H9 (cell line): ENCODE measurements at regions not wholly inside any gene's neighbourhood (a gene's known extent, or its start where the extent isn't known, plus 50 kb on each side); places are given as distances from the start of the nearest gene placed in this dataset.

Source experiments
- DNase-seq: peaks from one replicate; pipeline ENCODE4 v3.0.0-alpha.2; 2017
- H2AFZ ChIP-seq: one replicate; pipeline ENCODE4 v1.6.1; 2013; ENCODE audit warnings: mild to moderate bottlenecking, low read length, control low read depth, moderate library complexity
- H2AK5ac ChIP-seq: 2 replicates; pipeline ENCODE4 v1.6.1; 2013; ENCODE audit warnings: low read length, control low read depth, mixed read lengths; ENCODE audit not compliant: insufficient read length
- H2BK120ac ChIP-seq: one replicate; pipeline ENCODE4 v1.6.1; 2013; ENCODE audit warnings: low read depth, mild to moderate bottlenecking, low read length, control low read depth, inconsistent platforms; ENCODE audit not compliant: poor library complexity, severe bottlenecking
- H2BK12ac ChIP-seq: 2 replicates; pipeline ENCODE4 v1.6.1; 2013; ENCODE audit warnings: low read length, control low read depth, mixed read lengths, low read depth; ENCODE audit not compliant: insufficient read length
- H2BK15ac ChIP-seq: 2 replicates; pipeline ENCODE4 v1.6.1; 2013; ENCODE audit warnings: low read depth, low read length, control low read depth
- H2BK20ac ChIP-seq: one replicate; pipeline ENCODE4 v1.6.1; 2013; ENCODE audit warnings: low read depth, mild to moderate bottlenecking, low read length, control low read depth, inconsistent platforms; ENCODE audit not compliant: poor library complexity, severe bottlenecking
- H2BK5ac ChIP-seq: 2 replicates; pipeline ENCODE4 v1.6.1; 2013; ENCODE audit warnings: low read length, control low read depth, mixed read lengths; ENCODE audit not compliant: insufficient read length
- H3K14ac ChIP-seq: 2 replicates; pipeline ENCODE4 v1.6.1; 2013; ENCODE audit warnings: low read length, control low read depth; ENCODE audit not compliant: insufficient read depth
- H3K18ac ChIP-seq: 2 replicates; pipeline ENCODE4 v1.6.1; 2013; ENCODE audit warnings: low read depth, mild to moderate bottlenecking, mixed read lengths, low read length, control low read depth; ENCODE audit not compliant: insufficient read length
- H3K23ac ChIP-seq: 2 replicates; pipeline ENCODE4 v1.6.1; 2013; ENCODE audit warnings: low read length, control low read depth, mixed read lengths, low read depth; ENCODE audit not compliant: insufficient read length
- H3K23me2 ChIP-seq: 2 replicates; pipeline ENCODE4 v1.6.1; 2013; ENCODE audit warnings: low read depth, mild to moderate bottlenecking, mixed read lengths, low read length, control low read depth; ENCODE audit not compliant: insufficient read length, poor library complexity, severe bottlenecking
- H3K27ac ChIP-seq: 2 replicates; pipeline ENCODE4 v1.5.1; 2013; ENCODE audit warnings: low read length, control low read depth, mixed read lengths, low read depth; ENCODE audit not compliant: insufficient read length
- H3K27me3 ChIP-seq: 2 replicates; pipeline ENCODE4 v1.6.1; 2013; ENCODE audit warnings: low read length, control low read depth, inconsistent platforms; ENCODE audit not compliant: insufficient read depth
- H3K4ac ChIP-seq: 2 replicates; pipeline ENCODE4 v1.6.1; 2013; ENCODE audit warnings: low read depth, mild to moderate bottlenecking, control low read depth, inconsistent platforms, low read length, moderate library complexity
- H3K4me1 ChIP-seq: 2 replicates; pipeline ENCODE4 v1.6.1; 2013; ENCODE audit warnings: low read length, control low read depth, inconsistent platforms; ENCODE audit not compliant: insufficient read depth
- H3K4me2 ChIP-seq: 2 replicates; pipeline ENCODE4 v1.6.1; 2013; ENCODE audit warnings: low read length, control low read depth, mixed read lengths; ENCODE audit not compliant: insufficient read length, insufficient read depth
- H3K56ac ChIP-seq: 2 replicates; pipeline ENCODE4 v1.6.1; 2013; ENCODE audit warnings: low read depth, mild to moderate bottlenecking, mixed read lengths, low read length, control low read depth; ENCODE audit not compliant: insufficient read length
- H3K79me1 ChIP-seq: 2 replicates; pipeline ENCODE4 v1.6.1; 2013; ENCODE audit warnings: low read depth, mild to moderate bottlenecking, moderate library complexity, low read length, control low read depth, inconsistent platforms; ENCODE audit not compliant: insufficient read depth, poor library complexity, severe bottlenecking
- H3K79me2 ChIP-seq: 2 replicates; pipeline ENCODE4 v1.6.1; 2013; ENCODE audit warnings: low read length, control low read depth, inconsistent platforms; ENCODE audit not compliant: insufficient read depth
- H3K9ac ChIP-seq: 2 replicates; pipeline ENCODE4 v1.6.1; 2013; ENCODE audit warnings: low read length, control low read depth, mixed read lengths; ENCODE audit not compliant: insufficient read length; ENCODE audit errors: extremely low read depth
- H3K9me3 ChIP-seq: one replicate; pipeline ENCODE4 v1.6.1; 2013; ENCODE audit warnings: low read depth, low read length, inconsistent platforms; ENCODE audit not compliant: control insufficient read depth
- H3T11ph ChIP-seq: one replicate; pipeline ENCODE4 v1.6.1; 2013; ENCODE audit warnings: mild to moderate bottlenecking, low read length, control low read depth, inconsistent platforms
- H4K20me1 ChIP-seq: one replicate; pipeline ENCODE4 v1.6.1; 2013; ENCODE audit not compliant: control insufficient read depth, insufficient read length, insufficient read depth
- H4K5ac ChIP-seq: 2 replicates; pipeline ENCODE4 v1.6.1; 2013; ENCODE audit warnings: low read depth, mild to moderate bottlenecking, mixed read lengths, low read length, control low read depth; ENCODE audit not compliant: insufficient read length
- H4K8ac ChIP-seq: replicated peaks from 2 replicates; pipeline ENCODE4 v1.6.1; 2013; ENCODE audit warnings: low read length, control low read depth, mixed read lengths, low read depth; ENCODE audit not compliant: insufficient read length
- H4K91ac ChIP-seq: 2 replicates; pipeline ENCODE4 v1.6.1; 2013; ENCODE audit warnings: low read depth, mild to moderate bottlenecking, moderate library complexity, mixed read lengths, low read length, control low read depth; ENCODE audit not compliant: insufficient read length
- H3K27ac Mint-ChIP-seq, 3 experiments: 2 replicates in 2 of 3; 3 replicates in 1 of 3; pipeline ENCODE4 v1.8.0; 2020 to 2021; ENCODE audit warnings: mixed read lengths in 3 of 3, mild to moderate bottlenecking in 1 of 3, moderate library complexity in 1 of 3
- H3K27me3 Mint-ChIP-seq: 2 replicates; pipeline ENCODE4 v1.8.0; 2021; ENCODE audit warnings: low read depth, mild to moderate bottlenecking, moderate library complexity, mixed read lengths
- H3K36me3 Mint-ChIP-seq, 3 experiments: 2 replicates in 2 of 3; 3 replicates in 1 of 3; pipeline ENCODE4 v1.8.0; 2020 to 2021; ENCODE audit warnings: low read depth in 3 of 3, mixed read lengths in 3 of 3; ENCODE audit not compliant: insufficient read depth in 1 of 3
- H3K4me1 Mint-ChIP-seq, 2 experiments: 2 replicates each; pipeline ENCODE4 v1.8.0; 2020; ENCODE audit warnings: mixed read lengths in 2 of 2
- H3K4me3 Mint-ChIP-seq, 2 experiments: 2 replicates in 1 of 2; 3 replicates in 1 of 2; pipeline ENCODE4 v1.8.0; 2020 to 2021; ENCODE audit warnings: mild to moderate bottlenecking in 2 of 2, mixed read lengths in 2 of 2, moderate library complexity in 1 of 2
- H3K9me3 Mint-ChIP-seq, 2 experiments: 2 replicates in 1 of 2; 3 replicates in 1 of 2; pipeline ENCODE4 v1.8.0; 2020; ENCODE audit warnings: mild to moderate bottlenecking in 2 of 2, mixed read lengths in 2 of 2, moderate library complexity in 1 of 2
- WGBS: extraction: QIAGEN DNeasy Blood & Tissue Kit; methylation state at CpG from one replicate; pipeline ENCODE4 v1.1.7; 2013; ENCODE audit warnings: missing lambda C conversion rate, low lambda C conversion rate, mixed read lengths; ENCODE audit not compliant: insufficient read length; ENCODE audit errors: extremely low coverage; 5-methylcytosine and 5-hydroxymethylcytosine counted together
- TF ChIP-seq, protein P1 (sequence below): fragments of 200-600 bp; sonication (generic); conservative IDR thresholded peaks from 3 replicates; pipeline ENCODE4 v1.8.0; 2021; ENCODE audit warnings: antibody characterized with exemption, mild to moderate bottlenecking

DNA sequence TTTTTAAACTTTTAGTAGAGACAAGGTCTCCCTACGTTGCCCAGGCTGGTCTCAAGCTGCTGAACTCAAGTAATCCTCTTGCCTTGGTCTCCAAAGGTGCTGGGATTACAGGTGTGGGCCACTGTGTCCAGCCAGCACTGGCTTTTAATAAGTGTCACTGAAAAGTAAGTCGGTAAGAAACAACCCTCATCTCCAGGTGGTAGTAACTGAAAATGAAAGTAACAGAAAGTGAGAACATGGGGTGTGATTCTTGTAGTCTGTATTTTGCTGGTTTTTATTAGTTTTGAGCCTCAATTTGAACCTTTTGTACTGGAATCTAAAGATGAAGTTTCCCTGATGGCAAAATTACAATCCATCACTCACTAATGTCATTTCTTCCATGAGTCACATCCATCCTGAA lies 238.1 kb upstream of the AGA start:
- no peak overlapping the region for H2BK15ac ChIP-seq
- no peak overlapping the region for H3K9ac ChIP-seq
- no peak overlapping the region for H4K8ac ChIP-seq
- no peak overlapping the region for H4K5ac ChIP-seq
- H4K20me1 ChIP-seq, result no peaks in the 10 kb centered on the region
- no peak overlapping the region for H3K4me2 ChIP-seq
- H3K23ac ChIP-seq, result no peak overlapping the region
- no peak overlapping the region for H3K18ac ChIP-seq
- H3K79me1 ChIP-seq, result no peaks in the 10 kb centered on the region
- H3K14ac ChIP-seq, result no peak overlapping the region
- H2BK120ac ChIP-seq, result no peak overlapping the region
- H2AFZ ChIP-seq, result no peak overlapping the region
- Mint-ChIP-seq H3K27ac (no peak overlapping the region), H3K9me3 (no peaks in the 10 kb centered on the region), H3K4me3 (no peak overlapping the region), H3K36me3 (peaks cover 0 to 2% (median 0%) of the 10 kb centered on the region in 3 experiments; a peak in 1 of 7 replicates), H3K27me3 (no peaks in the 10 kb centered on the region), H3K4me1 (no peaks in the 10 kb centered on the region)
- H4K91ac ChIP-seq, result no peak overlapping the region
- no peaks in the 10 kb centered on the region for H3K23me2 ChIP-seq
- H3K9me3 ChIP-seq, result no peaks in the 10 kb centered on the region
- H3K4me1 ChIP-seq, result no peaks in the 10 kb centered on the region
- H2AK5ac ChIP-seq, result no peak overlapping the region
- H3K27ac ChIP-seq, result no peak overlapping the region
- no peaks in the 10 kb centered on the region for H3K27me3 ChIP-seq
- H2BK20ac ChIP-seq, result no peak overlapping the region
- H2BK12ac ChIP-seq, result no peak overlapping the region
- no peaks in the 10 kb centered on the region for H3K79me2 ChIP-seq
- DNase-seq, result no peak
- H3T11ph ChIP-seq, result no peak overlapping the region
- H3K56ac ChIP-seq, result no peak overlapping the region
- no peak overlapping the region for H3K4ac ChIP-seq
- no peak overlapping the region for H2BK5ac ChIP-seq
- TF ChIP-seq, protein P1, sequence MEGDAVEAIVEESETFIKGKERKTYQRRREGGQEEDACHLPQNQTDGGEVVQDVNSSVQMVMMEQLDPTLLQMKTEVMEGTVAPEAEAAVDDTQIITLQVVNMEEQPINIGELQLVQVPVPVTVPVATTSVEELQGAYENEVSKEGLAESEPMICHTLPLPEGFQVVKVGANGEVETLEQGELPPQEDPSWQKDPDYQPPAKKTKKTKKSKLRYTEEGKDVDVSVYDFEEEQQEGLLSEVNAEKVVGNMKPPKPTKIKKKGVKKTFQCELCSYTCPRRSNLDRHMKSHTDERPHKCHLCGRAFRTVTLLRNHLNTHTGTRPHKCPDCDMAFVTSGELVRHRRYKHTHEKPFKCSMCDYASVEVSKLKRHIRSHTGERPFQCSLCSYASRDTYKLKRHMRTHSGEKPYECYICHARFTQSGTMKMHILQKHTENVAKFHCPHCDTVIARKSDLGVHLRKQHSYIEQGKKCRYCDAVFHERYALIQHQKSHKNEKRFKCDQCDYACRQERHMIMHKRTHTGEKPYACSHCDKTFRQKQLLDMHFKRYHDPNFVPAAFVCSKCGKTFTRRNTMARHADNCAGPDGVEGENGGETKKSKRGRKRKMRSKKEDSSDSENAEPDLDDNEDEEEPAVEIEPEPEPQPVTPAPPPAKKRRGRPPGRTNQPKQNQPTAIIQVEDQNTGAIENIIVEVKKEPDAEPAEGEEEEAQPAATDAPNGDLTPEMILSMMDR, result no peak
- WGBS, result no CpG with 5 or more reads among the region's 2 CpGs
